ENCODE measurements at regions not wholly inside any gene's neighbourhood (a gene's known extent, or its start where the extent isn't known, plus 50 kb on each side); places are given as distances from the start of the nearest gene placed in this dataset.

DNA sequence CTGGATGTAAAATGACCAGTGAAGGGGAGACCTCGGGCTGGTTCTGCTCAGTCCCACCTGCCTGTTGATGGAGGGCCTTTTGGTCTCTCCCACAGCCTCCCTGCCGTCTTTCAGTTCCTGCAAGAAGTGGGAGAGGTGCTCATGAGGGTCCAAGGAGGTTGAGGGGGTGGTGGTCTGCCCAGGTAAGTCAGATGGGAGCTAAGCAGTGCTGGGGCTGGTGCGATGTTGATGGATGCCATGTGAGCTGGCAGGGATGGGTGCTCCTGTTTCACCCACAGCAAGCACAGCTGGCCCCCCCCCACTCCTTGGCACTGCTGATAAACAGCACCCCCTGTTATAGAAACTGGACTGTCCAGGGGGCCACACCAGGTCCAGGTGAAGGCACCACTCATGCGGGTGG is 145.6 kb downstream of the NSG2 start:
- no peak for DNase-seq (ENCODE audit: low spot score)

DNA sequence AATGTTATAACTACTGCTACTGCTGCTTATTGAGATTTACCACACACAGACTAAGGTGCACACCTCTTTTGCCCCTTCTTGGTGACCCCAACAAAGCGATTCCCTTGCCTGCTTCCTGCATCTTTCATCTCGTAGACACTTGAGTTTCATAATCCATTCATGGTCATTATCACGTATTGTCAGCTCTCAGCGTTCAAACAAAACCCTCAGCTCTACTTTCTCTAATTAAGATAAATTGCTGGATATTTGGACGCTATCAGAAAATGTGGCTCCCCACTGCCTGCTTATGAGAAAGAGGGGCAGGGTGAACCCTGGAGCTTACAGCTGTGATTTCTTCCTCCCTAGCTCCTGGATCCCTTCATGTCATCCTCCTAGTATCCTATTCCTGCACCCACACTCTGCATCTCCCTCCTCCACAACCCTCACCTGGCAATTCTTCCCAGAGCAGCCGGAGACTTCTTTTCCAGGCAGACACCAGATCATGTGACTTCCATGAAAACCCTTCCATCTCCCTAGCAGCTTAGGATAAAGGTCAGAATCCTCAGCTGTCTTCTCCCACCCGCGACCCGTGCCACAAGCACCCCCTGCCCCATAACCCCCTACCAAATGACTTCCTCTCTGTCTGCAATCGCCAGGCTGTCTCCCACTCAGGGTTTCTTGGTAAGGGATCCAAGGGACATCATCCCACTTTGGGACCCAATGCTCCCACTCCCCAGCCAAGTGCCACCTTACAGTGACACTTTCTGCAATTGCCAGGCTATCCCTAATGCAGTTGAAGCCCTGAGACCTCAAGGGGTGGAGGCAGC is 146.5 kb downstream of the NSG2 start:
- no peak for DNase-seq (ENCODE audit: low spot score)

DNA sequence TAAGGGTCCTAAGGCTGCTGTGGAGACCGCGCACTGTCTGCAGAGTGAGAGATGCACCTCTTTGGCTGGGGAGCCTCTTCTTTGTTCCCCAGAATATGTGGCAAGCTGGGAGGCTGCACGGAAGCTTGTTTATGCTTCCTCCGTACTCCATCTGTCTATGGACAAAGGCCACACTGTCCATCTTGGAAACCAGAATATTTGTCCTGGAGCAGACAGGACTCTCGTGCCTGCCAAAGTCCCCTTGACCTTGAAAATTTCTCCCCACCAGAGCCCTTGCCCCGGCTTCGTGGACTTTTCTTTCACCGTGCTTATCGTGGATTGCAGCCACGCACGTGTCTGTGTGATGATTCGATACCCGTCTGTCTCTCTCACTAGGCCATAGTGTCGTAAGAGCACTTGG is 147.4 kb downstream of the NSG2 start:
- no peak for DNase-seq (ENCODE audit: low spot score)

DNA sequence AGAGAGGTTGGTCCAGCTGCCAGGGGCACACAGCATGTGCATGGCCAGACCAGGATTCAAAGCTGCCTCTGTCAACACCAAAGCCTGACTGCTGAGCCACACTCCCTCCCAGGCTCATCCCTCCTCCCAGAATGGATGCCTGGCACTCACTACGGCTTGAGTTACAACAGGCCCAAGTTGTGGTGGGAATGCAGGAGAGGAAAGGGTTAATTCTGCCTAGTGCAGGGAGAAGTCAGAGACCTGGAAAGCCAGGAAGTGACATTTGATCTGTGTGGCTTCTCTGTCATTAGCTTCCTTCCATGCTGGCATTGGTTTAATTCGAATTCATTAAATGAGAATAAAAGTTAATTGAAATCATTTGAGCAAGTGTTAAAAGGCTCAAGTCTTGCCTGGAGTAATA is 150.0 kb downstream of the NSG2 start:
- DNase-seq (ENCODE audit: low spot score), result no peak

DNA sequence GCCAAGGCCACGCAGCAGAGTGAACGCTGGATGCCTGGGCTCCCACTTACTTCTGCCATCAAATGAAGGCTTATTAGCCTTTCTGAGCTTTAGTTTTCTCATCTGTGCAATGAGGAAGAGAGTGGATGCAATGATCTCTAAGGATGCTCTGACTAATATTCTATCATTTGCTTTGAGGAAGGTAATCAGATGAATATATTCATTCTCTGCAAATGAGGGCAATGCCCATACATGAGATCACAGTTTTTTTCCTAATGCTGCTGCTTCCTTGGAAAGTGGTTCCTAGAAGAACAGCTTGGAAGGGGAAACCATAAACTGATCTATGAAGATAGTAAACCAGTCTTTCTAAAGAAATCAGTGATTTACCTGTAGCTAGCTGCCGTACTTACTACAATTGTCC is 152.4 kb downstream of the NSG2 start:
- no peak for DNase-seq (ENCODE audit: low spot score)

DNA sequence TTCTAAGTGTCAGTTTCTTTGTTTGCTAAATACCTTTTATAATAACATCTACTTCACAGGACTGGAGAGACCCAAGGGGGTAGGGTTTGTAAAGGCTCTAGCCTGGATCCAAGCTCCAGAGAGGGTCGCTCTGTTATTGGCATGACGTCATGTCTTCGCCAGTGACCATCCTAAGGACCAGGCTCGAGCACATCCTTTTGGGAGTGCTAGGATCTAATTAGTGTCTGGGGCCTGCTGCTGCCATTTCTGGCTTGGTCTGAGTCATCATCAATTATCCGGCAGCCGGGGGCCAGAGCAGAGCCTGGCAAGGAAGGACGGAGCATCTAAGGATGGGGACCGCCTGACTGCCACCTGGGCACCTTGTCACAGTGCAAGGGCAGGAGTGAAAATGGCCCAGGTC is 153.0 kb downstream of the NSG2 start:
- DNase-seq (ENCODE audit: low spot score), result no peak

DNA sequence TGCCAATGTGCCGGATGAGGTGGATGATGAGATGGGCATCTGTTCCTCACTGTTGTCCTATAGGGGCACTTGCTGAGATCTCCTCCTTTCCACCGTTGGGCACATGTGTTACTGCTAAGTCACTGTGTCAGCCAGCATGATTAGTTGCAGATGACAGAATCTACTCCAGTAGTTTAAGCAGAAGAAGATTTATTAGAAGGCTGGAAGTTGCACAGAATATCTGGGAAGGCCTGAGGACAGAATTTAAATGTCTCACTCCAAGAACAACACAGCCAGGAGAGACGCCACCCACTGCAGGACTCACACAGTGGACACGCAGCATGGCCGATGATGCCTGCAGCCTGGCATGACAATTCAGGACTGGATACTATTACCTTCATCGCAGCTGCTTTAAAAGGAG is 157.5 kb downstream of the NSG2 start:
- DNase-seq (ENCODE audit: low spot score), result no peak

DNA sequence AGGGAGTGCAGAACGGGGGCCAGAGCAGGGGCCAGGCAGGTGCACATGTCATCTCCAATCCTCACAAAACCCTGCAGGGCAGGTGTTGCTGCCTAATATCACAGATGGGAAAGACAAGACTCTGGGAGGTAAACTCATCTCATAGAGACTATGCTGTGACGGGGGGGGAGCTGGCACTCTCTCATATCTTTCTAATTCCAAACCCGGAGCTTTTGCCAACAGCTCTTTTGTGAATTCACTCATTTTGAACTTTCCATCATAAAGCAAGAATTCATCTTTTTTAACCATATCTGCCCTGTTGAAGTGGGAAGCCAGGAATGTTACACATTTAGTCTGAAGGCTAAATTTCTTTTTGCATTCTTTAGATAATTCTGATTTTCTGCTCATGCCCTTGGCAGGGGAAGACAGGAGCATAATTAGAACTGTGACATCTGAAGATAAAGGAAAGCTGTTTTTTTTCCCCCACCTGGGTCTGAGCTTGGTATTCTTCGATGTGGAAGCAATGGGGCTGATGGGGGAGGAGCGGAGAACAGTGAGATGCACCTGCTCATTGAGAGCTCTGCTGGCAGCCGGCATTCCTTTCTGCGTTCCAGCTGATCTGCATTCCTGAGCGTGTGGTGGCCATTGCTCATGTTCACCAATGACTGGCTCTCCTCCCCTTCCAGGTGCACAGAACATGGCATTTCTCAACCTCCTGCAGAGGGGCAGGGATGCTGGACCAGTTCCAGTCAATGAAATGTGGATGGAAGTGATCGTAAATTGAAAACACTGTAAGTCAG is 159.2 kb downstream of the NSG2 start:
- DNase-seq (ENCODE audit: low spot score), result no peak

DNA sequence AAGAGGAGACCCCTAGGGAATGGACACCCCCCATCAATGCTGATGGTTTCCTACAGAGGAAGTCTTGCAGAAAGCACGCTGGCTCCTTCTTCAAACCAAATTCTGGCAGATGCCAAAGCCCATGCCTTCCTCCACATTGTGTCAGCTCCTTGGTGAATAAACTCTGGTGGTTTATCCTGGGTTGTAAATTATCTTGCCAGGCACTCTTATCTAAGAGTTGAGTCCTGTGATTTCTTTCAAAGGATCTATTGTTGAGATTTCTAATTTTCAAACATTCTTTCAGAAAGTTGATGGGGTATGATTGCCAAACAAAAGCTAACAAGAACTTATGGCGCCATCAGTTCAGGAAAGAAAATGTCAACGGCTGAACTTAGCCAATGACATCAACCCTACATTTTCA is 160.4 kb downstream of the NSG2 start:
- DNase-seq (ENCODE audit: low spot score), result no peak

DNA sequence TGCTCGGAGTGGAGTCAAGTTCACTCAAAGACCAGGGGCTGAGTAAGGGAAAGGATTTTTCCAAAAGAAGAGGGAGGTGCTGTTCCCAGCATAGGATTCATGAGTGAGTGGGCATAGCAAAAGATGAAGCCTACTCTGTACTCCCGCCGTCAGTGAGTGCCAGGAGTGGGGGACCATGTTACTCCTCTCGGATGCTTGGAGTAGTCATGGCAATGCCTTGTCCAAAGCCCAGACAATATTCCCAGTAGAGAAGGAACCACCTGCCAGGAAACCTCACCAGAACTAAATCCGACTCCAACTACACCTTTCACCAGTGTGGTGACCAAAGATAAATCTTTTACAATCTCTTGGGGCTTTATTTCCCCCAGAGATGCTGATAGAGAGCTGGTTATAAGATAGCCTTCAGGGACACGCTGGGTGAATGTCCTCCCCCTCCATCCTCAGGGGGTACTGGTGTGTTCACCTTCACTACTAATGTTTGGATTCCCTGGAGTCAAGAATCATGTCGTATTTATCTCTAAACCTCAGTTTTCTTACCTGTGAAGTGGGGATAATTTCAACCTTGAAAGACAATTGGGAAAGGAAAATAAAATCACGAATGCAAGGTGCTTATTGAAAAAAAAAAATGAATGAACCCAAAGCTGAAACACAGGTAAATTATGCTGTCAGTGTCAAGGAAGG is 165.2 kb downstream of the NSG2 start:
- DNase-seq (ENCODE audit: low spot score), result no peak

DNA sequence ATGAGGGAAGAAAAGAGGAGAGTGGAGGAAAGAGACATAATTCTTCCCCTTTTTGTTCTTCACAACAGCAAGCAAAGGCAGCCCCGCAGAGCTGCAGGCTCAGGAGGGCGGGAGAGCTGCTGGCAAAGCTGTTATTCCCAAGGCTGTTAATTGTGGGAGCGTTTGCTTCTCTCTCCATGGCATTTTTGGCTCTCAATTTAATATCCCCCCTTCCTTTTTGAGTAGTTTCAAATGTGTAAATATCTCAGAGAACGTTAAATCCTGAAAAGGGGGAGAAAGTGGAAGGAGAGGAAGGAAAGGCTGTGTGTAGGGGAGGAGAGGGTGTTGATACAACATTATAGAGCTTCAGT is 165.7 kb downstream of the NSG2 start:
- no peak for DNase-seq (ENCODE audit: low spot score)

DNA sequence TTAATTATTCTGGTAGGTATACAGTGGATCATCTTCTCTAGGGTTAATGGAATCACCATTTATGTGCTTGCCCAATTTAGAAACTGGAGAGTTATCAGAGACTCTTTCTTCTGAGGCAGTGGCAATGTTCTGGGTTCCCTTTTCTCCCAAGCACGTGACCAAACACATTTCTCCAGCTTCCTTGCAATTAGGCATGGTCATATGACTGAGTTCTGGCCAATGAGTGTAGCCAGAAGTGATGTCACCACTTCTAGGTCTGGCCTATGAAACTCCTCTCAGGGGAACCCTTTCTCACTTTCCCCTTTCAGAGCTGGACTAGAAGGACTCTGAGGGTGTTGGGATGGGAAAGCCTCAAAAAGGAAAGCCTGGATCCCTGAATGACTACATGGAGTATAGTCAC is 172.0 kb downstream of the NSG2 start:
- no peak for DNase-seq (ENCODE audit: low spot score)

DNA sequence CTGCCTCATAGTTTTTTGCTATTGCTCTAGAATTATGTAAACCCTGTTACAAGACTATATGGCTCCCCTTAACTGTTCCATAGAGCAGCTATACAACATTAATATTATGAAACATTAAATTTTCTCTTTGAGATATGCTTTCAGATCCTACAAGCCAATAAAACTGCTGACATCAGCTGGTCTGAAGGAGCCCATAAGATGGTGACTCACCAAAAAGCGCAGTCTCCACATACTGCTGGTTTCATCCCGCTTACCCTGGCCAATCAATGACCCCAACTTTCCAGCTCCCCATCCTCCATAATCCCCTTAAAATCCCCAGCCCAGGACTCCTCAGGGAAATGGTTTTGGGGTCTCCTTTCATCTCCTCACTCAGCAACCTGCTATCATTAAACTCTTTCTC is 172.7 kb downstream of the NSG2 start:
- no peak for DNase-seq (ENCODE audit: low spot score)

DNA sequence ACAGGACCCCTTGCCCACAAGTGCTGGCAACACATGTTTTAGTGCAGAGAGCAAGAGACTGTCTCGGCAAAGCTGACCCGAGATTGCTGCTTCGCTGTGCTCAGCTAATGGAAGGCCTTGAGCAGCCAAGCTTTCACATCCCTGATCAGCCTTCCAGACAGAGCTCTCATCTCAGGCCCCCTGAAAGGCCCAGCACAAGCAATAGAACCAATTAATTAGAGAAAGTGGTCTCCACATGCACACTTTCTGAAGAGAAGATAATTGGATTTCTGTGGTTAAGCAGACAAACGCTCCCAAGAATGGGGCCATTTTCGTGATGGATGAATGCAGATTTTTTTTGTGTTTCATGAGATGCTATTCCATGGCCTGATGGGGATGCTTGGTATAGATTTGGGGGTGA is 174.9 kb downstream of the NSG2 start:
- DNase-seq (ENCODE audit: low spot score), result no peak

DNA sequence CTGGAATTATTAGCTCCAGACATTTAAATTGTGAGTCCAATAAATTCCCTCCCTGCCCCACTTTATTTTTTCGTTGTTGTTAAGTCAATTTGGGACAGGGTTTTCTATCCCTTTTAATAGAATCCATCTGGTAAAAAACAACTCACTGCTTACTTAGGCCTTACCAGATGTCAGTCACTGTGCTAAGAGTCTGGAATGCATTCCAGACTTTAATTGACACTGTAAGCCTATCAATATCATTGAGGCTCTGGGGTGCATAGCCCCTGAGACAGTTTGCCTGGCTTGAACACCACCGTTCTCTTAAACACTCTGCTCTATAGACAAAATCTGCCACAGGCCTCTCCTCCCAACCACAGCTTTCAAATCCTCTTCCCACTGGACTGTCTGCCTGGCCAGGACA is 175.9 kb downstream of the NSG2 start:
- no peak for DNase-seq (ENCODE audit: low spot score)

DNA sequence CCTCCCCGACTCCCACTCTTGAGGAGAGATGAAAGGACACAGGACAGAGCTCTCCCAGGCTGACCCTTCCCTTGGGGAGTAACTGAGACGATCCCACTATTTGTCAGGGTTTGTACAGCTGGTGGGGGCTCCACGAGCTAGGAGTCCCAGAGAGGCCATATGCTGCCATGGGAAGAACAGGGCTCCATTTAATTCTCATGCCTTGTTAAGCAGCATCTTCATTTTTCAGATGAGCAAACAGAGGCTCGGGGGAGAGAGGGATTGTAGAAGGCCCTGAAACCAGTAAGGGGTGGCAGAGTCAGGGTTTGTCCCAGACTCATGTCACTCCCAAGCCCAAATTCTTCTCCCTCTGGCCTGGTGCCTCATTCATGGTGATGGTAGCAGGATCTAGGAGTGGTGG is 176.4 kb downstream of the NSG2 start:
- no peak for DNase-seq (ENCODE audit: low spot score)

DNA sequence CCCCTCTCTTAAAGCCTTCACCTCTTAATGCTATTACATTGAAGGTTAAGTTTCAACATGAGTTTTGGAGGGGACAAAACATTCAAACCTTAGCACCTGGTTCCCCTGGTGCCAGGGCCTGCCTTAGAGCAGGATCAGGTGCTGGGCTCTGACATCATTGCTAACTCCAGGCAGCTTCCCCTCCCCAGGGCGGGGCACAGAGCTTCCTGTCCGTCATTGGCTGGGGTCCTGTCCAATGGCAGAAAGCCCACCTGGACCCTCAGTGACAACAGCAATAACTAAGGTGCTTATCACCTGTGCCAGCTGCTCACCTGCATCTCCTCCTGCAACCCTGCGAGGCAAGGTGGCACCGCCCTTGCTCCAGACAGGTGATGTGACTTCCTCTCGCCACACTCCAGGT is 177.4 kb downstream of the NSG2 start:
- no peak for DNase-seq (ENCODE audit: low spot score)

DNA sequence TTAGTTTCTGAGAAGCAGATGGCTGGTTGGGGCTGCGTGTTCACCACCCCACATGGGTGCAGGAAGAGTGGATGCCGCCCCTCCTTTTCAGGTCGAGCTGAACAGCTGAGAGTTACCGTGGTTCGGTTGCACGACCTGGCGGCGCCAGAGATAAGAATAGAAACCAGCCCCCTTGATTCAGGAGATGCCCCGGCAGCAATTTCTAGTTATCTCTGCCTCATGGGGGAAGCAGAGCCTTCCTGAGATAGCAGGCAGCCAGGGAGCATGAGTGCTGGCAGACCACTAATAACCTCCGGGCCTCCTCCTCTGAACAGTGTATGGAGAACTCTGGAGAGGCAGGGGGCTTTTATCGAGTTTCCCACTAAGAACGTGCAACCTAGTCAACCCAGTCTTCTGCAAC is 177.8 kb downstream of the NSG2 start:
- DNase-seq (ENCODE audit: low spot score), result no peak

DNA sequence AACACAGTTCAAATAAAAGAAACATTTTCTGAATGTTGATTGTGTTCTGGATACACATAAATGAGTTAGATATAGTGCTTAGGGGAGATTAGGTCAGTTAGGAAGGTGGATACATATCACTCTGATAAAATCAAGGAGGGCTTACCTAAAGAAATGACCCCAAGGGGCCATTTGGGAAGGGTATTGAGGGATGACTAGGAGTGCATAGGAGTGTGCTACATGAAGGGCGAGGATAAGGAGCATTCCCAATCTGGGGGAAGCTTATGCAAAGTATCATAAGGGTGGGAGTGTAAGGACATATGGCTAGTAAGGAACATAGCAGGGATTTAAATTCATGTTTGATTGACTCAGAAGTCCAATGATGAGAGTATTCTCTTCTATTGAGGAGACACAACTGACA is 183.6 kb downstream of the NSG2 start:
- DNase-seq (ENCODE audit: low spot score), result no peak

DNA sequence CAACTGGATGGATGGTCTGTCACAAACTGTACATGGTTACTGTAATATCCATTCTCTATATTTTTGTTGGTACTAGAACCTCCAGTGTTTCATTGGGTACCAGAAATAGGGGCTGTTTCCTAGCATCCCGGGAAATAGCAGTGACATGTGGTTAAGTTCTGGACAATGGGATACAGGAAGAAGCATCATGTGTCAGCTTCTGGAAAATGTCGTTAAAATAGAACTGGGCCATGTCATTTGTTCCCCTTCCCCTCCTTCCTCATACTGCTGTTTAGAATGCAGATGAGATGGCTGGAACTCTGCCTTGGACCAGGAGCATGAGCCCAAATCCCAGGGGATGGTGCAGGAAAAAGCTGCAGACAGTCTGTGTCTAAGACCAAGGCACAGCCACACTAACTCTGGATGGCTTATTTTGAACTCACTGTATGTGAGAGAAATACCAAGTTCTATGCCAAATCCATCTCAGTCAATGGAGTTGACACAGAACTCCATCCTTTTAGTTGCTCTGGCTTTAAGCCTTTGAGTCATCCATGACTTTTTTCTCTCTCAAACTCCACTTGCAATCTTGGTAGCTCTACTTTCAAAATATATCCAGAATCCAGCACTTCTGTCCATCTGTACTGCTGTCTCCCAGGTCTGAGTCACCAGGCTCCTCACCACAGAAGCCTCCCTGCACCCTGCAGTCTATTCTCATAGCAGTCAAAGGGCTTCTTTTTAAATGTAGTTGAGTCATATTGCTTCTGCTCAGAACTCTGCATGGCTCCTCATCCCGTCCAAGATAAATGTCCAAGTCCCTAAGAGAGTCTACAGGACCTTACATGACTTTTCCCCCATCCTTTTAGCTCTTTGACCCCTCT is 184.2 kb downstream of the NSG2 start:
- DNase-seq (ENCODE audit: low spot score), result no peak

DNA sequence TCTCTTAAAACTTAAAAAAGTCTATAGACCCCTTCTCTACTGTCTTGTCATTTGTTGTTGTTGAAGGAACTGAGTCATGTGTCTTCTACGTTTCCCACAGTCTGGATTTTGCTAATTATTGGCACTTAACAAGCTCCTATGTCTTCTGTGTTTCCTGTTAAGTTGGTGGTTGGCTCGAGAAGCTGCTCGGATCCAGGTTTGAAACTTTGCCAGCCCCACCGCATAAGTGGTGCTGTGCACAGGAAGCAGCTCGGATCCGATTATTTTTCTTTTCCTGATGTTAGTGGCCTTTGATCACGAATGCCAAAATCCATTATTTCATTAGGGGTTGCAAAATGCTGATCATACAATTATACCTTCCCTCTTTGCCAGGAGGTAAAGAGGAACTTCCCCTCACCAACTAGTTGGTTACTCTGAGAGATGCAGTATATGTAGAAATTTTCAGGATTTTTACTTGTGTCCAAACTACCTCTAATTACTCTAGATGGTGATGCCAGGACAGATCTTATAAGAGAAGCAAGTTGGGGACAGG is 186.5 kb downstream of the NSG2 start:
- no peak for DNase-seq (ENCODE audit: low spot score)

DNA sequence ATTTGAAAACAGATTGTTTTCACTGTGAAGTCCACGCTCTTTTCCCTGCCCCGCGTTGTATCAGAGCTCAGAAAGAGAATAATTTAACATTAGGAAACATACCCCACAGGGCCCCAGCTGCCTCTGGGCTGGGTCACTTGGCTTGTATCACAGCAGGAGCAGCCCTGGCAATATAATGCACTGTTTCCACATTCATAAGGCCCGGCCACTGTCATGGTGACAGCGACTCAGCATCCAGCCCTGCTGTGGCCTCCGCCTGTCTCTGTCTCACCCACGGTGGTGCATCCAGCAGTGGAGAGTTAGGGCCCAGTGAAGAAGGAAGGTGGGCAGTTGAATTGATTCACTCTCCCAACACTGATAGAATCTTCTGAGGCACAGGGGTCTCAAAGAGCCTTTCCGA is 188.9 kb downstream of the NSG2 start:
- DNase-seq (ENCODE audit: low spot score), result no peak

All from hematopoietic multipotent progenitor cell treated with erythropoietin and hydrocortisone succinate and interleukin-3 and kit ligand, for 17 days (in vitro differentiated cells).